ENCODE measurements at regions not wholly inside any gene's neighbourhood (a gene's known extent, or its start where the extent isn't known, plus 50 kb on each side); places are given as distances from the start of the nearest gene placed in this dataset.

DNA sequence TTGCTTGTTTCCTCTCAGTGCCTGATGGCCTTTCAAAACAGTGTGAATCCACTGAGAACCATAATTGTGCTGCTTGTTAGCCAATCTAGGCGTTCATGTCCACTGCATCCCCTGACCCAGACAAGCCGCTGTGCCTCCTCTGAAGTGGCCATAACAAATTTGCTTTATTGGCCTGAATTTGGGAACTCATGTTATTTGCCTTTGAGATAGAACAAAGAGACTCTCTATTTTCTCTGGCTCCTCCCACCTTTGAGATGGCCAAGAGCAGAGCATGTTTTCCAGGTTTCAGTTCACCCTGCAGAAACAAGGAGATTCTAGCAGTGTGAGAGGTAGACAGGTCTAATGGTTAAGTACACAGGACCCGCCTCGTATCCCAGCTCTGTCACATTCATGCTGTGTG lies 723.9 kb downstream of the MED13L start:
- no peak for TF ChIP-seq CTCF (IDR thresholded peaks at IDR 0.05; ENCODE audit: extremely low read depth, missing control alignments)
- DNase-seq (ENCODE audit: low spot score), result no peak

- no peak for DNase-seq (ENCODE audit: low spot score)
- TF ChIP-seq CTCF (IDR thresholded peaks at IDR 0.05; ENCODE audit: extremely low read depth, missing control alignments), result no peak
Measured at GRCh38 chr12:115543269-115543668, 734.2 kb downstream of the MED13L start.

DNA sequence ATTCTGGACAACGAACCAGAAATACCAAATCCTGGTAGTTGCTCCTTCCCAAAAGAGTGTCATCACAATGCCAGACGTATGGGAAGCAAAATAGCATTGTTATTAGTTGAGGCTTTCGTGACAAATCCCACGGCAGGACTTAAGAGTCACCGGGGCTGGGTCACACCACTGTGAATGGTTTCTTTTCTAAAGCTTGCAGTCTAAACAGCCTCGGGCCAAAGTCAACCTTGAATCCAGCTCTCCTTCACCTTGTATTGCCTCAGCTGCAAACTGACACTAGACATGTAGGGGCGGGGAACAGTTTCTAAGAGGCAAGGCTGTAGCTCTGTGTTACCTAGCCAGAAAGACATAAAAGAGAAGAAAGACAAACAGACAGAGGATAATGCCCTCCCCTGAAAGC lies 734.8 kb downstream of the MED13L start:
- no peak for DNase-seq (ENCODE audit: low spot score)
- TF ChIP-seq CTCF (IDR thresholded peaks at IDR 0.05; ENCODE audit: extremely low read depth, missing control alignments), result no peak

- DNase-seq (ENCODE audit: low spot score), result no peak
- TF ChIP-seq CTCF (IDR thresholded peaks at IDR 0.05; ENCODE audit: extremely low read depth, missing control alignments), result no peak
Measured at GRCh38 chr12:115541891-115542421, 735.5 kb downstream of the MED13L start.

DNA sequence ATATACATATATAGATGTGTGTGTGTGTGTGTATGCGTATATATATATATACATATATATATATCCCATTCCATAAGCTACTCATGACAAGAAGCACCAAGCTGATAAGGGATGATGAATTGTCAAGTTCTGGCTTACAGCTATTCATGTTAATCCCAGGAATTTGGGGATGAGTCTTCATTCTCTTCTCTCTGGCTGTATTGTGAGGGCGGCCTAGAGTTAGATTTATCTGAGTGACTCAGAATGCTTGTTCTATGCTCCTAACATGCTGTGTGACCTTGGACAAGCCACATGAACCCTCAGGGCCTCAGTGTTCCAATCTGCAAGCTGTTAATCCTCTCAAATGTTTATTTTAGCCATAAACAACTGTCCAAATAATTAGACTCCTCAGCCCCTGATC lies 749.0 kb downstream of the MED13L start:
- DNase-seq (ENCODE audit: low spot score), result no peak

GRCh38 chr12:115521771-115522409 lies 755.6 kb downstream of the MED13L start:
- no peak for DNase-seq (ENCODE audit: low spot score)
- no peak for TF ChIP-seq CTCF (IDR thresholded peaks at IDR 0.05; ENCODE audit: extremely low read depth, missing control alignments)

More for the DNA sequence above, 749.0 kb downstream of the MED13L start:
- no peak for TF ChIP-seq CTCF (IDR thresholded peaks at IDR 0.05; ENCODE audit: extremely low read depth, missing control alignments)

GRCh38 chr12:115519887-115520286 lies 757.6 kb downstream of the MED13L start:
- no peak for TF ChIP-seq CTCF (IDR thresholded peaks at IDR 0.05; ENCODE audit: extremely low read depth, missing control alignments)
- DNase-seq (ENCODE audit: low spot score), result no peak

All from GM20000 (cell line).